Prostate gland (tissue), 2 donors: ENCODE measurements at regions not wholly inside any gene's neighbourhood (a gene's known extent, or its start where the extent isn't known, plus 50 kb on each side); places are given as distances from the start of the nearest gene placed in this dataset.

Source experiments
- DNase-seq: peaks from one replicate; pipeline ENCODE4 v3.0.0-alpha.2; 2019; ENCODE audit warnings: low spot score
- H3K27ac ChIP-seq, 2 donors: fragments of 200-600 bp; sonication (generic); 2 replicates each; pipeline ENCODE4 v1.5.1; 2017 to 2019
- H3K27me3 ChIP-seq: fragments of 200-600 bp; sonication (generic); replicated peaks from 2 replicates; pipeline ENCODE4 v1.5.1; 2019; ENCODE audit not compliant: insufficient read depth
- H3K36me3 ChIP-seq, 2 donors: fragments of 200-600 bp; sonication (generic); 1 replicate in 1 of 2; 2 replicates in 1 of 2; pipeline versions ENCODE4 v1.5.1 to v1.8.1; 2017 to 2019
- H3K4me1 ChIP-seq: fragments of 200-600 bp; sonication (generic); replicated peaks from 2 replicates; pipeline ENCODE4 v1.5.1; 2019
- H3K4me3 ChIP-seq, 2 donors: fragments of 200-600 bp; sonication (generic); 2 replicates each; pipeline ENCODE4 v1.5.1; 2017 to 2019
- H3K9me3 ChIP-seq: fragments of 200-600 bp; sonication (generic); 2 replicates; pipeline ENCODE4 v1.5.1; 2017
- CTCF ChIP-seq, 4 experiments: fragments of 200-600 bp in 2 of 4; fragments of 450-650 bp in 2 of 4; sonication (generic) in 2 of 4; IDR thresholded peaks; 1 replicate in 3 of 4; 2 replicates in 1 of 4; pipeline ENCODE4 v1.5.1; 2016 to 2019; ENCODE audit warnings: antibody characterized with exemption in 4 of 4, mild to moderate bottlenecking in 2 of 4, moderate library complexity in 2 of 4
- POLR2A ChIP-seq: fragments of 450-650 bp; IDR thresholded peaks from one replicate; pipeline ENCODE4 v1.6.1; 2016; ENCODE audit warnings: antibody characterized with exemption, mild to moderate bottlenecking
- POLR2AphosphoS5 ChIP-seq: sonication (generic); formaldehyde crosslinking; IDR thresholded peaks from one replicate; pipeline ENCODE4 v1.6.1; 2017; ENCODE audit warnings: antibody characterized with exemption
- WGBS: methylation state at CpG from one replicate; pipeline ENCODE4 v1.1.5; 2018; 5-methylcytosine and 5-hydroxymethylcytosine counted together
- intact Hi-C: fragments of 100-400 bp; cut with DNase I; formaldehyde crosslinking; loops from one replicate; pipeline ENCODE4 v1.14.2; 2022

DNA sequence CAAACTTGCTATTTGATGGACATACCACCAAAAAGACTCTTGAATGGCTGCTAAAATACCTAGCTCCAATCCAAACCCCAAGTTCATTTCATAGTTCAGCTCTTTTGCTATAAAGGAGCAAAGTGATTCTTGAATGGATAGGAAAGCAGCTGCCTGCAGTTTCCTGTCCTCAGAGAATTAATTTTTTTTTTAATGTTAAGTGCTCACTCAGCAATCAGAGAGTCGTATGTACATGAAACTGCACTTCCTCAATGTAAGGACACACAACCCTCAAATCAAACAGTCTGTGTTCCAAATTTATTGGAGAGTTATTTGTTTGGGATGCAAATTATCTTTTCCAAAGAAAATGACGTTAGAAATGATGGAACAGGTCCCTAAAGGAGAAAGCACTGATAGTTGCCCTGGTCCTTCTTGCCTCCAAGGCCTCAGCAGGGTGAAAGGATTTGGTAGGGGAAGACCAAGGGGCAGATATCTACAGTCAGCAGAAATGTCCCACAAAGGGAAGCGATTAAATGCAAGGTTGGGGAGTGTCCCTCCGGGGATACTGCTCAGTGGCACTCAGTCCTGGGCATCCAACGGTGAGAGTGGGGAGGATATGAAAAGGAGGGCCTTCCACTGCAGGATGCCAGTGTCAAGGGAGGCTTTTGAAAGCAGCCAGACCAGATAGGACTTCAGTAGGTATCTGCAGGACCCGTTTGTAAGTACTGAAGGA lies 67.2 kb upstream of the RASGEF1B start:
- DNase-seq: no peak
- intact Hi-C loops: no loop called here
- Histone ChIP-seq H3K4me1 (no peaks in the 10 kb centered on the region), H3K9me3 (no peaks in the 10 kb centered on the region), H3K4me3 (no peak overlapping the region), H3K36me3 (no peaks in the 10 kb centered on the region), H3K27me3 (no peaks in the 10 kb centered on the region), H3K27ac (no peak overlapping the region)
- WGBS: 66% methylated on average over 6 of the region's 6 CpGs
- TF ChIP-seq POLR2A (no peak), POLR2AphosphoS5 (no peak), CTCF (IDR thresholded peaks at IDR 0.05) (no peak)

DNA sequence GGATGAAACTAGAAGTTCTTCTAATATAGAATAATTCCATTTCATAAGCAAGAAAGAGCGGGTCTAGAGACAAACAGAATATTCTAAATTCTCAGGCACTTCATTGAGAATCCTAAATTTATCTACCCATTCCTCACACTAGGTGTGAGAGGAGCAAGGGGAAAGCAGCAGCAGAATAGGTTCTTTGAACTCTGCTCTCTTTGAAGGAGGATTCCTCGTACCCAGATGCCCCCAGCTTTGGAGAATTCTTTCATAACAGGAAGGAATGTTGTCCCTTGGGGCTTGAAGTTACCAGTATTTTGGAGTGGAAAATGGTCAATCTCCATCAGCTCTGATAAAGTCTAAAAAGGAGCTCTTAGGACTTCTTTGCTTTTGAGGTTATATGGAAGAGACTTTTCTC lies 59.7 kb upstream of the RASGEF1B start:
- TF ChIP-seq POLR2AphosphoS5 (no peak), POLR2A (no peak), CTCF (IDR thresholded peaks at IDR 0.05) (no peak)
- no peak overlapping the region for H3K4me3 ChIP-seq
- no peaks in the 10 kb centered on the region for H3K27me3 ChIP-seq
- 57% methylated on average over 2 of the region's 2 CpGs for WGBS
- H3K36me3 ChIP-seq: no peaks in the 10 kb centered on the region
- DNase-seq: no peak
- intact Hi-C loops: no loop called here
- H3K27ac ChIP-seq: no peak overlapping the region
- H3K4me1 ChIP-seq: no peaks in the 10 kb centered on the region
- no peaks in the 10 kb centered on the region for H3K9me3 ChIP-seq

GRCh38 chr4:81528979-81529378 lies 57.3 kb upstream of the RASGEF1B start:
- Histone ChIP-seq H3K27ac (no peak overlapping the region), H3K27me3 (peaks cover 2% of the 10 kb centered on the region), H3K4me1 (no peaks in the 10 kb centered on the region), H3K4me3 (no peak overlapping the region), H3K9me3 (no peaks in the 10 kb centered on the region), H3K36me3 (no peaks in the 10 kb centered on the region)
- WGBS: over 99% methylated on average over 3 of the region's 3 CpGs
- intact Hi-C loops: no loop called here
- no peak for DNase-seq
- TF ChIP-seq POLR2A (no peak), POLR2AphosphoS5 (no peak), CTCF (IDR thresholded peaks at IDR 0.05) (no peak)

GRCh38 chr4:81528200-81528599 lies 56.5 kb upstream of the RASGEF1B start:
- Histone ChIP-seq H3K9me3 (no peaks in the 10 kb centered on the region), H3K27ac (no peak overlapping the region), H3K4me3 (no peak overlapping the region), H3K36me3 (no peaks in the 10 kb centered on the region), H3K27me3 (peaks cover 2% of the 10 kb centered on the region), H3K4me1 (no peaks in the 10 kb centered on the region)
- TF ChIP-seq POLR2AphosphoS5 (no peak), CTCF (IDR thresholded peaks at IDR 0.05) (no peak), POLR2A (no peak)
- intact Hi-C loops: no loop called here
- WGBS: 100% methylated on average over 2 of the region's 2 CpGs
- no peak for DNase-seq

- DNase-seq: no peak
- Histone ChIP-seq H3K4me3 (no peak overlapping the region), H3K27ac (no peak overlapping the region), H3K36me3 (no peaks in the 10 kb centered on the region), H3K9me3 (no peaks in the 10 kb centered on the region), H3K4me1 (no peaks in the 10 kb centered on the region), H3K27me3 (peaks cover 2% of the 10 kb centered on the region)
- no peak for TF ChIP-seq CTCF (IDR thresholded peaks at IDR 0.05)
- intact Hi-C loops: no loop called here
- 100% methylated on average over 1 of the region's 1 CpG for WGBS
Measured at GRCh38 chr4:81527709-81528108, 56.0 kb upstream of the RASGEF1B start.
